HG03139 (cell line): ENCODE measurements at regions not wholly inside any gene's neighbourhood (a gene's known extent, or its start where the extent isn't known, plus 50 kb on each side); places are given as distances from the start of the nearest gene placed in this dataset.

Experiments used
- ATAC-seq: cut with Tn5 transposase; IDR thresholded peaks from one replicate; pipeline ENCODE4 v1.9.1; 2021; ENCODE audit not compliant: unreplicated experiment

DNA sequence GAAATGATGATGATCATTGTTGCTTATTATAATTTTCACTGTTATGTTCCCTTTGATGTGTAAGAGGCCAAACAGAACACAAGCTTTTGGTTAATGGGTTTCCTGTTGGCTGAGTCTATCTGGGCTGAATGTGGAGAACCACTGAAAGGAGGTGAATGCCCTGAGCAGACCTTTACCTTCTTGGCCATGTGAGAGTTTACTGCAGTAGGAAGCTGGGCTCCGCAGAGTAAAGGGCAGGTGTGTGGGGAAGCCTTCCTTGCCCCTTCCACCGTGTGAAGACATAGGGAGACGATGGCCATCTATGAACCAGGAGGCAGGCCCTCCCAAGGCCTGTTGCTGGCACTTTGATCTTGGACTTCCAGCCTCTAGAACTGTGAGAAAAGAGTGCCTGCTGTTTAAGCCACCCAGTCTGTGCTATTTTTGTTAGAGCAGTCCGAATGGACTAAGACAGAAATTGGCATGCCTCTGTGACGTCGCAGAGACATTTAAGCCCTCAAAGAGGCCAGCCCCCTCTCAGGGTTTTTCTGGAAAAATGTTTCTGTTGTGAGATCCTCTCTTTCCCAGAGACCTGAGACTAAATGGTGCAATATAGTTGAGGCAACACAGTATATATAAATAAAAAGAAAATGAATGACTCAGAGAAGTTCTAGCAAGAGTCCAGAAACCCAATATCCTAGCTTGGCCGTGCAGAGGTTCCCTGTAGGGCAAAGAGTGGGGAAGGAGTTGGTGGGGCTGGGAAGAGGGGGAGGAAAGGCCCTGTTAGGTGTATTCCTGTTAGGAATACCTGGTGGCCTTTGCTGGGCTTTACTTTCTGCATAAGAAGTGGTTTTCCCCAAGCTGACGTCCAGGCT lies 121.9 kb upstream of the LGALSL start:
- no peak for ATAC-seq

DNA sequence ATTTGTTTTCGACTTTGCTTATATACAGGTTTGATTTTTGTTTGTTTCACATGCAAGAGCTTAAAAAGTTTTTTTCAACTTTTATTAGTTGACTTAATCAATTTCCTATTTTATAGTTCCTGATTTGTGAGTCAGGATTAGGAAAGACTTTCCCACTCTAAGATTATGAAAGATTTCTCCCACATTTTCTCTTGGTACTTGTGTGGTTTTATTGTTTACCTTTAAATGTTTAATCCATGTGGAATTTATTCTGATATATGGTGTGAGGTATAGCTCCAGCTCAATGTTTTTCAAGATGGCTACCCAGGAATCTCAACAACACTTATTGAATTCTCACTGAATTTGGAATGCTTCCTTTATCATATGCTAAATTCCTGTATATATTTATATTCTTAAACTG lies 117.8 kb upstream of the LGALSL start:
- no peak for ATAC-seq

- no peak for ATAC-seq
Observed at GRCh38 chr2:64337314-64337713, 116.6 kb upstream of the LGALSL start.

GRCh38 chr2:64338108-64338507 lies 115.9 kb upstream of the LGALSL start:
- ATAC-seq, result no peak

- ATAC-seq, result no peak
Observed at GRCh38 chr2:64338910-64339500, 115.0 kb upstream of the LGALSL start.

GRCh38 chr2:64341461-64341860 lies 112.5 kb upstream of the LGALSL start:
- no peak for ATAC-seq

DNA sequence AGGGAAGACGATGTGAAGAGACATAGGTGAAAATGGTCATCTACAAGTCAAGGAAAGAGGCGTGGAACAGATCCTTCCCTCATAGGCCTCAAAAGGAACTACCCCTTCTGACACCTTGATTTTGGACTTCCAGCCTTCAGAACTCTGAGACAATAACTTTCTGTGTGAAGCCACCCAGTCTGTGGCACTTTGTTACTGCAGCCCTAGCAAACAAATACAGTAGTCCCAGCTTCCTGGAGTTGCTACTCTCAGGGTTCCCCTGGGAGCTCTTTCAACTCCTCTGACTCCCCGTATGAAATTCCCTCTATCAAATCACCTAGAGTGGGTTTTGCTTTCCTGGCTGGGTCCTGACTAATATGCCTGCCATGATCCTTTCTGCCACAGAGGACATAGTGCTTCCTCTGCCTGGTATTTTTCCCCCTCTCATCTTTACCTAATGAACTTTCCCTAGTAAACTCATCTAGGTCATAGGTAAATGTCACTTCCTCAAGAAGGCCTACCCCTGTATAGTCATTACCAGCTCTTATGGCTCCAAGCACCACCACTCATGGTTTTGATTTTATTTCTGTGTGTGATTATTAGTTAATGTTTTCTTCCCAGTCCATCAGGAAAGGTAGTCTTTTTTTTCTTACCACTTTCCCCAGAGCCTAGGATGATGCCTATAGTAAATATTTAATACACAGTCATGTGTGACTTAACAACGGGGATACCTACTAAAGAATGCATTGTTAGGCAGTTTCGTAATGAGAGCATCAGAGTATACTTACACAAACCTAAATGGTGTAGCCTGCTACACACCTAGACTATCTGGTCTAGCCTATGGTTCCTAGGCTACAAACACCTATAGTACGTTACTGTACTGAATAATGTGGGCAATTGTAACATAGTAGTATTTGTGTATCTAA lies 111.5 kb upstream of the LGALSL start:
- ATAC-seq, result no peak

GRCh38 chr2:64344999-64345576 lies 108.9 kb upstream of the LGALSL start:
- no peak for ATAC-seq

- ATAC-seq, result no peak
Observed at GRCh38 chr2:64345998-64346397, 108.0 kb upstream of the LGALSL start.

GRCh38 chr2:64348386-64349130 lies 105.4 kb upstream of the LGALSL start:
- no peak for ATAC-seq

DNA sequence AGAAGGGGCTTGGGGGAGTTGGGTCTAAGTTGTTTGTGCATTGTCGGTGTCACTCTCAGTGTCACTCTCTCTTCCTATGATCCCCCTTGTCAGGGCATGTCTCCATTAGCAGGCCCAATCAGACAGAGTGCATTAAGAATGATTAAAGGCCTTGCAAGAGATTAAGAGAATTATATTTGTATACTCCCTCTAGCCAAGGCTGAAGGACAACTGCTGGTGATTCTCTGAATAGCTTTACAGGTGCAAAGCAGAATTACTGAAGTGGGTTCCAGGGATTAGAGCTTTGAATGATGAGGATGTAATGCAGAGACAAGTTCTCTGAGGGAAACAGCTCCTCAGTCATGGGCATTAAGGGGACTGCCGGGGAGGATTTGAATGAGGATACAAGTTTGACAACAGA lies 104.8 kb upstream of the LGALSL start:
- no peak for ATAC-seq

GRCh38 chr2:64350996-64351395 lies 103.0 kb upstream of the LGALSL start:
- no peak for ATAC-seq

- ATAC-seq, result no peak
Observed at GRCh38 chr2:64352292-64352691, 101.7 kb upstream of the LGALSL start.

DNA sequence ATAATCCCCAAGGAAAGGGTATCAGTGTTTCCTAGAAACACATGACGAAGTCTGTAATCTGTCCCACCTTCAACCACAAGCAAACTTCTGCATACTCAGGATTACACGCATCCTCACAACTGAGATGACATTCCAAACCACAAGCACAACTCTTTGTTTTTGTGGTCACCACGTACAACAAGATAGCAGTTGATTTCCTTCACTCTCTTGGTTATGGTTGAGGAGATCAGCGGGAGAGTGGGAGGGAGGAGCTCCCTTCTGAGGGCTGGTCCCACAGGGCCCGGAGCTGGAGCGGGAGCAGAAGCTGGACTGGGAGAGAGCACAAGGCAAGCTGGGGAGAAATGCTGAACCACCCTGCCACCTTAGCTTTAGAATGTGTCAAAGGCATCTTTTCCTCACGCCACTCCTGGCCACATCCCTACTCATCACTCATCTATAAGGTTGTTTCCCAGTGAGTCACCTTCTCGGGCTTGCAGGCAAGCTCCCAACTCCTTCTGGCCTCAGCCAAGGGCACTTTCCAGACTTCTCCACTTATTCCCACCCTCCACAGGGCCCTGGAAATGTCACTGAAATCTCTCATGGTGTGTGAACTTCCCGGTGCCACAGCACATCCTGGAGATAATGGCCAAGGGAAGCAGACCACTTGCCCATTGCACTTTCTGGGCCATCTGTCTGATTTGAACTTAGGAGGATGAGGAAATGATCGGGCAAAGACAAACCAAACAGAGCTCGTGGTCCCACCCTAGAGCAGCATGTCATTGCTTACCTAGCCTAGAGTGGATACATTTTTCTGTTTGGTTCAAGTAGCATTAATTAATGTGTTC lies 98.9 kb upstream of the LGALSL start:
- ATAC-seq, result no peak

GRCh38 chr2:64356906-64357305 lies 97.1 kb upstream of the LGALSL start:
- ATAC-seq, result no peak

DNA sequence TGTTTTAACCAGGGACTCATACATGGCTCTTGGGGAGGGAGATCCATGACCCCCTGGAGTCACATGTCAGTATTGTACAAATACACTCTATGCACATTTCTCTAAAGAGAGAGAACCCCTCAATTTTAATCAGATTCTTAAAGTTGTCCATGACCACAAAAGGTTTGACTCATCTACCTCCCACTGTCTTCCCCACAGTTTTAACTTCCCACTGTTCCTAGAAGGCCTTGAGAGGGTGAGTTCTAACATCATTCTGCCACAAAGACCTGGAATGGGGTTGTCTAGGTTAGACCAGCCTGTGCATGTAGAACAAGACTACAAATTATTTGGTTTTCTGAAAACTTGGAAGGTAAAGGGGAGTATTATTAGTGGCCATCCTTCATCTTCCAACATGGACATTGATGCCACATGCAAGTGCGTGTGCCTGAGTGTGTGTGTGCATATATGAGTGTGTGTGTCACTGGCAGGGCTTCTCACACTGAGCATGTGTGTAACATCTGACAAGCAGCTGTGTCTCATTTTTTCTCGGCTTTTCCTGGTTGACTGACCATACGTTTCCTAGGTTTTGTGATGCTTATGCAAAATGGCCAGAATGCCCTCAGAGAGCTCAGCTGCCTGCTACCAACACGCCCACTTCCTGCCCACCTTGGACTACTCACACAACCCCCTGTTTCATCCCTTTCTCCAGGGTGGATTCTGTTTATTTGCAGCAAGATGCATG lies 94.6 kb upstream of the LGALSL start:
- ATAC-seq, result no peak

- ATAC-seq, result no peak
Observed at GRCh38 chr2:64359892-64360657, 93.9 kb upstream of the LGALSL start.
